ENCODE measurements at regions not wholly inside any gene's neighbourhood (a gene's known extent, or its start where the extent isn't known, plus 50 kb on each side); places are given as distances from the start of the nearest gene placed in this dataset.
A peak's percentile ranks its signal among the peaks of the same experiment; 100 is the strongest.

DNA sequence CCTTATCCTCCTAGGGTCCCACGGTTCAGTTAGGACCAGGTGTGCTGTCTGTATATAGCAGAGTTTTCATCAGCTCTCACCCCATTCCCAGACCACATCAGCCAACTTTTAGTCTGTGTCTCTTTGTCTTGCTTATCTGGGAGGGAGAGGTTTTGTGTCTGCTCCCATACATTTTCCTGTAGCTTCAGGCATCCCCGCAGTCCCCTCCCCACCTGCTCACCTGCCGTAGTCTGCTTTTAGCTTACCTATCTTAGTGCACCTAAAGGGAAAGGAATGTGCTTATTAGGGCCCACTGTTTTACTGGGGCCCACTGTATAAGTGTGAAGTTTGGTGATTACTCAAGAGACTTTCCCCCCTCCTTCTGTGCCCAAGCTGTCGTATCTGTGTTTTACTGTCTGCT lies 225.1 kb downstream of the PLA2G4A start:
- no peak for FAIRE-seq

DNA sequence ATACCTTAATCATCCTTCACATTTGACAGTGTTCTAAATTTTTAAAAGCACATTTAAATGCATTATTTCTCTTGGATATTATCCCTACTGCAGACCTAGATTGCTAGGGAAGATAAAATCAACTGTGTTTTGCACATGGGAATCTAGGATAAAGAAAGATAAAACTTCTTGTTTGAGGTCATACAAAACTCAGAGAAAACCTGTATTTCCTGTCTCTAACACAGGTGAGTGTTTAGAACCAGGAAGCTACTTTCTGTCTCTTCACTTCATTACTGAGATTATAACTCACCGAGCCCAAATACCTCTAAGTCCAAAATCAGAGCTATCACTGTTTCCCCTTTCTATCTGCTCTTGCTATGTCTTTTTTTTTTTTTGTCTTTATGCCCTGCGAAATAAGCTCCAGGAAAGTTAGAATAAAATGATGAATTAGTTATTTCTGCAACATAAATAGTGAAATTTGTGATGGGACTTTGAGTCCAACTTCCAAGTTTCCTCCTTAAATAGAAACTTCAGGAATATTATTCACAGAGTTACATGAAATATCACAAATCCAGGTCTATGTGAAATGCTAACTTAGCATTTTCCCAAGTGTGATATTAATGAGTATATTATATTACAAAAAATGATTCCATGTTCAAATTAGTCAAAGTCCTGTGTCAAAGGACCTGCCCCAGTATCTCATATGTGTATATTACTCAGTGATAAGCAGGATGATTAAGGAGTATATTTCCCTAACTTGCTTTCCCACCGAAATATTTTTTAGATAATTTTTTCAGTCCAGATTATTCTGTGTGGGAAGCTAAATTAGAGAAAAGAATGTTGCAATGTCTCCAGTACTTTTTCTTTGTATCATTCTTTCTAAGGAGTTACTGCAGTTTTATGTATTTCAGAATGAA lies 226.4 kb downstream of the PLA2G4A start:
- ChIA-PET POLR2A (no interaction called here), CTCF (interaction anchor here (1.0 kb wide), 1 partner anchor 141 kb away, joined by 4 read pairs; no protein-coding TSS in a partner anchor)
- ATAC-seq = no peak

More for the DNA sequence above, 225.1 kb downstream of the PLA2G4A start:
- no peak for TF ChIP-seq KDM5A (IDR thresholded peaks at IDR 0.05)
- TF ChIP-seq MYC (IDR thresholded peaks at IDR 0.05; ENCODE audit: borderline replicate concordance, low read length) = no peak
- TF ChIP-seq BCL3 (IDR thresholded peaks at IDR 0.05) = no peak
- TF ChIP-seq HMGXB4 (CRISPR knock-in tag; IDR thresholded peaks at IDR 0.05; ENCODE audit: borderline replicate concordance) = no peak
- no peak for TF ChIP-seq TP53 (CRISPR knock-in tag; IDR thresholded peaks at IDR 0.05)
- no peak for TF ChIP-seq MAZ (IDR thresholded peaks at IDR 0.05; ENCODE audit: borderline replicate concordance, low read depth, low read length)
- TF ChIP-seq, protein P1, sequence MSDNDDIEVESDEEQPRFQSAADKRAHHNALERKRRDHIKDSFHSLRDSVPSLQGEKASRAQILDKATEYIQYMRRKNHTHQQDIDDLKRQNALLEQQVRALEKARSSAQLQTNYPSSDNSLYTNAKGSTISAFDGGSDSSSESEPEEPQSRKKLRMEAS (IDR thresholded peaks at IDR 0.05) = no peak
- Histone ChIP-seq H3K4me3 (no peak overlapping the region), H3K27ac (no peak overlapping the region), H3K9me3 (no peaks in the 10 kb centered on the region), H3K4me2 (no peak overlapping the region), H3K4me1 (no peaks in the 10 kb centered on the region)
- ChIA-PET CTCF (interaction anchor here (1.3 kb wide), 1 partner anchor 20 kb away, joined by 3 read pairs; no protein-coding TSS in a partner anchor), POLR2A (no interaction called here)
- ATAC-seq = no peak
- DNase-seq (ENCODE audit: low read depth in 1 of 2, low spot score in 1 of 2) = no peak
- WGBS (ENCODE audit: missing lambda C conversion rate) = 56% methylated on average over 4 of the region's 4 CpGs

DNA sequence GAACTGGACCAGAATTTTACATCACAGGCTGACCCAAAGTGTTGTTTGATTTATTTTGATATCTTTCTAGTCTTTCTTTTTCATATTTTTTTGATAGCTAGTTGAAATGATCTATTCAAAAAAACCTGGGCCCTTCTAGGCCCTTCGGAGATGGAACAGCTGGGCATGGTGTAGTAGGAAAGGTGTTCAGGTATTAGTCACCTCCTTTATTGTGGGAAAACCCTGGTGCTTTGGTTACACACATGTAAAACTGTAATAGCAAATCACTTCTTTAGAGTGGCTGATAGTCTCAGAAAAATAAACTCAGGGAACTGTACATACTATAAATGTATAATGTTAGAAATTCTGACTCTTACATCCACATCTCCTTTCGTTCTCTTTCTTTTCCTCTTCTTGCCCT lies 234.5 kb downstream of the PLA2G4A start:
- ATAC-seq (no peak), FAIRE-seq (no peak), DNase-seq (ENCODE audit: low read depth in 1 of 2, low spot score in 1 of 2) (no peak)
- no peaks in the 10 kb centered on the region for H3K4me1 ChIP-seq
- H3K4me3 ChIP-seq = no peak overlapping the region
- no peaks in the 10 kb centered on the region for H3K9me3 ChIP-seq
- WGBS (ENCODE audit: missing lambda C conversion rate) = 44% methylated on average over 2 of the region's 2 CpGs
- POLR2A ChIA-PET = no interaction called here
- H3K27ac ChIP-seq = no peak overlapping the region
- CTCF ChIA-PET = no interaction called here
- TF ChIP-seq E2F6 (IDR thresholded peaks at IDR 0.05; ENCODE audit: borderline replicate concordance, low read depth) = no peak
- TF ChIP-seq FOSL2 (IDR thresholded peaks at IDR 0.05) = no peak
- no peak for TF ChIP-seq FOSL2 (CRISPR knock-in tag; IDR thresholded peaks at IDR 0.05)
- no peak for TF ChIP-seq PBX3 (IDR thresholded peaks at IDR 0.05)
- TF ChIP-seq HMGXB4 (CRISPR knock-in tag; IDR thresholded peaks at IDR 0.05; ENCODE audit: borderline replicate concordance) = no peak
- no peak for TF ChIP-seq ELK1 (IDR thresholded peaks at IDR 0.05; ENCODE audit: low read depth, low read length)
- TF ChIP-seq MAZ (IDR thresholded peaks at IDR 0.05; ENCODE audit: borderline replicate concordance, low read depth, low read length) = no peak
- TF ChIP-seq CBX2 (IDR thresholded peaks at IDR 0.05; ENCODE audit: borderline replicate concordance, low read depth) = no peak
- TF ChIP-seq ZSCAN20 (CRISPR knock-in tag; IDR thresholded peaks at IDR 0.05) = no peak
- TF ChIP-seq HEYL (CRISPR knock-in tag; IDR thresholded peaks at IDR 0.05) = no peak
- no peak for TF ChIP-seq BHLHE40 (IDR thresholded peaks at IDR 0.05; ENCODE audit: low read depth, low read length)
- TF ChIP-seq CHD4 (IDR thresholded peaks at IDR 0.05; ENCODE audit: borderline replicate concordance) = no peak
- TF ChIP-seq ZC3H11A (IDR thresholded peaks at IDR 0.05) = no peak
- H3K4me2 ChIP-seq = no peak overlapping the region

More for the DNA sequence above, 226.4 kb downstream of the PLA2G4A start:
- no peak overlapping the region for H3K4me3 ChIP-seq
- H3K4me2 ChIP-seq = no peak overlapping the region
- 47% methylated on average over 3 of the region's 3 CpGs for WGBS (ENCODE audit: missing lambda C conversion rate)
- H3K9me3 ChIP-seq = no peaks in the 10 kb centered on the region
- DNase-seq (ENCODE audit: low read depth in 1 of 2, low spot score in 1 of 2) (no peak), FAIRE-seq (no peak)
- TF ChIP-seq BCL3 (IDR thresholded peaks at IDR 0.05) (no peak), MAFK (IDR thresholded peaks at IDR 0.05; ENCODE audit: partially characterized antibody) (peak; percentile 64)
- no peaks in the 10 kb centered on the region for H3K4me1 ChIP-seq
- no peak overlapping the region for H3K27ac ChIP-seq

Measured in A549 (cell line).